GM23338 (cell line): ENCODE measurements at regions not wholly inside any gene's neighbourhood (a gene's known extent, or its start where the extent isn't known, plus 50 kb on each side); places are given as distances from the start of the nearest gene placed in this dataset.

ENCODE experiments used
- ATAC-seq: fragments of 200-7000 bp; cut with Tn5 transposase; 3 replicates; pipeline ENCODE4 v1.9.1; 2020
- DNase-seq: peaks from one replicate; pipeline ENCODE4 v3.0.0-alpha.2; 2015; ENCODE audit warnings: low spot score
- H2AFZ ChIP-seq: fragments of 200-600 bp; sonication (generic); 2 replicates; pipeline ENCODE4 v1.8.0; 2016; ENCODE audit warnings: antibody characterized with exemption, mild to moderate bottlenecking, moderate library complexity
- H3F3A ChIP-seq: fragments of 200-600 bp; sonication (generic); replicated peaks from 2 replicates; pipeline ENCODE4 v1.8.0; 2017; ENCODE audit warnings: antibody characterized with exemption, mixed run types, low read depth
- H3K27ac ChIP-seq: fragments of 200-600 bp; sonication (generic); 2 replicates; pipeline ENCODE4 v1.6.1; 2016; ENCODE audit warnings: low read depth
- H3K27me3 ChIP-seq: fragments of 200-600 bp; sonication (generic); 2 replicates; pipeline ENCODE4 v1.8.0; 2016; ENCODE audit warnings: mild to moderate bottlenecking, mixed run types, moderate library complexity; ENCODE audit not compliant: insufficient read depth
- H3K36me3 ChIP-seq: fragments of 200-600 bp; sonication (generic); 2 replicates; pipeline ENCODE4 v1.8.0; 2016; ENCODE audit warnings: mild to moderate bottlenecking; ENCODE audit not compliant: insufficient read depth
- H3K4me1 ChIP-seq: fragments of 200-600 bp; sonication (generic); 2 replicates; pipeline ENCODE4 v1.8.0; 2016; ENCODE audit warnings: mild to moderate bottlenecking, moderate library complexity; ENCODE audit not compliant: insufficient read depth
- H3K4me2 ChIP-seq: fragments of 200-600 bp; sonication (generic); 2 replicates; pipeline ENCODE4 v1.7.1; 2017; ENCODE audit warnings: mixed run types
- H3K4me3 ChIP-seq: fragments of 200-600 bp; sonication (generic); 2 replicates; pipeline ENCODE4 v1.6.1; 2016; ENCODE audit warnings: mixed run types
- H3K79me2 ChIP-seq: fragments of 200-600 bp; sonication (generic); replicated peaks from 2 replicates; pipeline ENCODE4 v1.8.0; 2017; ENCODE audit warnings: mild to moderate bottlenecking; ENCODE audit not compliant: insufficient read depth
- H3K9me2 ChIP-seq: fragments of 200-600 bp; sonication (generic); 2 replicates; pipeline ENCODE4 v1.8.0; 2017; ENCODE audit not compliant: insufficient read depth
- H4K20me1 ChIP-seq: fragments of 200-600 bp; sonication (generic); replicated peaks from 2 replicates; pipeline ENCODE4 v1.8.0; 2017; ENCODE audit warnings: mild to moderate bottlenecking; ENCODE audit not compliant: insufficient read depth
- H3K27ac Mint-ChIP-seq: 2 replicates; pipeline ENCODE4 v1.8.0; 2020; ENCODE audit warnings: inconsistent platforms, mild to moderate bottlenecking, moderate library complexity, mixed read lengths
- H3K27me3 Mint-ChIP-seq: 3 replicates; pipeline ENCODE4 v1.8.0; 2022; ENCODE audit warnings: low read depth, mild to moderate bottlenecking, moderate library complexity, mixed read lengths, inconsistent platforms; ENCODE audit not compliant: insufficient read depth, poor library complexity
- H3K36me3 Mint-ChIP-seq: 3 replicates; pipeline ENCODE4 v1.8.0; 2021; ENCODE audit warnings: low read depth, mild to moderate bottlenecking, inconsistent platforms, moderate library complexity, mixed read lengths
- H3K4me1 Mint-ChIP-seq: 3 replicates; pipeline ENCODE4 v1.8.0; 2020; ENCODE audit warnings: mild to moderate bottlenecking, inconsistent platforms, mixed read lengths
- H3K4me3 Mint-ChIP-seq: 3 replicates; pipeline ENCODE4 v1.8.0; 2021; ENCODE audit warnings: moderate library complexity, mild to moderate bottlenecking, inconsistent platforms, mixed read lengths
- H3K9me3 Mint-ChIP-seq: 3 replicates; pipeline ENCODE4 v1.8.0; 2020; ENCODE audit warnings: moderate library complexity, mild to moderate bottlenecking, inconsistent platforms, mixed read lengths
- CREB1 ChIP-seq: fragments of 250-450 bp; sonication (Bioruptor Pico); IDR thresholded peaks from 2 replicates; pipeline ENCODE4 v1.5.0; 2020; ENCODE audit warnings: low read depth, mild to moderate bottlenecking, moderate library complexity
- CTCF ChIP-seq, 2 experiments: fragments of 200-600 bp in 1 of 2; sonication (generic) in 1 of 2; conservative IDR thresholded peaks; 2 replicates each; pipeline versions ENCODE4 v1.5.1 to v1.6.1; 2016 to 2017; ENCODE audit warnings: antibody characterized with exemption in 2 of 2, low read depth in 2 of 2, mild to moderate bottlenecking in 2 of 2, moderate library complexity in 1 of 2
- ETS1 ChIP-seq: IDR thresholded peaks from 2 replicates; pipeline ENCODE4 v1.6.1; 2016; ENCODE audit warnings: antibody characterized with exemption
- EZH2 ChIP-seq: fragments of 200-600 bp; sonication (generic); IDR thresholded peaks from one replicate; pipeline ENCODE4 v1.8.0; 2017; ENCODE audit warnings: antibody characterized with exemption, mild to moderate bottlenecking, low read depth; ENCODE audit not compliant: unreplicated experiment
- EZH2phosphoT487 ChIP-seq: fragments of 200-600 bp; sonication (generic); IDR thresholded peaks from one replicate; pipeline ENCODE4 v1.8.1; 2018; ENCODE audit warnings: antibody characterized with exemption; ENCODE audit not compliant: unreplicated experiment
- JUNB ChIP-seq: IDR thresholded peaks from one replicate; pipeline ENCODE4 v1.6.1; 2016; ENCODE audit warnings: antibody characterized with exemption; ENCODE audit not compliant: unreplicated experiment
- NANOG ChIP-seq: IDR thresholded peaks from 2 replicates; pipeline ENCODE4 v1.6.1; 2016; ENCODE audit warnings: antibody characterized with exemption, borderline replicate concordance
- POLR2AphosphoS5 ChIP-seq: IDR thresholded peaks from 2 replicates; pipeline ENCODE4 v1.6.1; 2016; ENCODE audit warnings: antibody characterized with exemption, low read depth
- REST ChIP-seq: IDR thresholded peaks from one replicate; pipeline ENCODE4 v1.6.1; 2018; ENCODE audit warnings: antibody characterized with exemption; ENCODE audit not compliant: unreplicated experiment
- STAT1 ChIP-seq: IDR thresholded peaks from one replicate; pipeline ENCODE4 v1.6.1; 2016; ENCODE audit warnings: antibody characterized with exemption; ENCODE audit not compliant: unreplicated experiment
- ZNF114 ChIP-seq: fragments of 250-450 bp; sonication (Bioruptor Pico); IDR thresholded peaks from 2 replicates; pipeline ENCODE4 v1.5.0; 2020; ENCODE audit warnings: mild to moderate bottlenecking, moderate library complexity
- ZNF331 ChIP-seq: fragments of 250-450 bp; sonication (Bioruptor Pico); IDR thresholded peaks from 2 replicates; pipeline ENCODE4 v1.5.0; 2020; ENCODE audit warnings: low read depth, mild to moderate bottlenecking, moderate library complexity
- ZNF462 ChIP-seq: fragments of 250-450 bp; sonication (Bioruptor Pico); IDR thresholded peaks from 2 replicates; pipeline ENCODE4 v1.5.0; 2020; ENCODE audit warnings: mild to moderate bottlenecking, moderate library complexity

GRCh38 chr15:99492275-99492674, 73.5 kb upstream of the MEF2A start:
- H3K9me2 ChIP-seq = no peaks in the 10 kb centered on the region
- H3K36me3 ChIP-seq = no peaks in the 10 kb centered on the region; the same call in 1 of the 2 replicates
- no peak overlapping the region for H3K27ac ChIP-seq
- no peak for ATAC-seq
- no peak overlapping the region for H2AFZ ChIP-seq
- H3K4me1 Mint-ChIP-seq = peaks cover 2% of the 10 kb centered on the region
- no peaks in the 10 kb centered on the region for H4K20me1 ChIP-seq
- H3K4me1 ChIP-seq = peaks cover 1% of the 10 kb centered on the region; the same call in 1 of the 2 replicates
- peaks cover 5% of the 10 kb centered on the region for H3K27me3 Mint-ChIP-seq
- H3K36me3 Mint-ChIP-seq = peaks cover 3% of the 10 kb centered on the region; the same call in 1 of the 3 replicates
- H3F3A ChIP-seq = no peaks in the 10 kb centered on the region
- H3K4me3 ChIP-seq = no peak overlapping the region
- DNase-seq = no peak
- no peak overlapping the region for H3K27ac Mint-ChIP-seq
- no peak overlapping the region for H3K4me2 ChIP-seq
- H3K9me3 Mint-ChIP-seq = peaks cover 8% of the 10 kb centered on the region
- H3K79me2 ChIP-seq = no peaks in the 10 kb centered on the region
- TF ChIP-seq NANOG (no peak), JUNB (no peak), ETS1 (no peak), ZNF114 (CRISPR knock-in tag) (no peak), STAT1 (no peak), REST (no peak), EZH2phosphoT487 (no peak), CTCF (conservative IDR thresholded peaks at IDR 0.05; ENCODE audit: low read depth in 2 of 2) (no peak), POLR2AphosphoS5 (no peak), ZNF462 (CRISPR knock-in tag) (no peak), ZNF331 (CRISPR knock-in tag) (no peak), CREB1 (no peak), EZH2 (no peak)
- H3K4me3 Mint-ChIP-seq = no peak overlapping the region
- H3K27me3 ChIP-seq = no peaks in the 10 kb centered on the region
